ENCODE measurements at regions not wholly inside any gene's neighbourhood (a gene's known extent, or its start where the extent isn't known, plus 50 kb on each side); places are given as distances from the start of the nearest gene placed in this dataset.

- no peak overlapping the region for H3K4me3 ChIP-seq (ENCODE audit: low read depth, low read length)
- no peak for TF ChIP-seq CTCF (IDR thresholded peaks at IDR 0.05; ENCODE audit: low read depth, low read length)
Observed at GRCh38 chr13:75102001-75102716, 379.8 kb downstream of the TBC1D4 start.

- TF ChIP-seq CTCF (IDR thresholded peaks at IDR 0.05; ENCODE audit: low read depth, low read length) = no peak
- no peak overlapping the region for H3K4me3 ChIP-seq (ENCODE audit: low read depth, low read length)
Observed at GRCh38 chr13:75101348-75101747, 380.6 kb downstream of the TBC1D4 start.

- H3K4me3 ChIP-seq (ENCODE audit: low read depth, low read length) = no peak overlapping the region
Observed at GRCh38 chr13:75092143-75092542, 389.8 kb downstream of the TBC1D4 start.

GRCh38 chr13:75091718-75092117 lies 390.3 kb downstream of the TBC1D4 start:
- no peak overlapping the region for H3K4me3 ChIP-seq (ENCODE audit: low read depth, low read length)
- no peak for TF ChIP-seq CTCF (IDR thresholded peaks at IDR 0.05; ENCODE audit: low read depth, low read length)

More at GRCh38 chr13:75092143-75092542, 389.8 kb downstream of the TBC1D4 start:
- TF ChIP-seq CTCF (IDR thresholded peaks at IDR 0.05; ENCODE audit: low read depth, low read length) = no peak

- TF ChIP-seq CTCF (IDR thresholded peaks at IDR 0.05; ENCODE audit: low read depth, low read length) = no peak
- H3K4me3 ChIP-seq (ENCODE audit: low read depth, low read length) = no peak overlapping the region
Observed at GRCh38 chr13:75090872-75091615, 390.9 kb downstream of the TBC1D4 start.

- TF ChIP-seq CTCF (IDR thresholded peaks at IDR 0.05; ENCODE audit: low read depth, low read length) = no peak
Observed at GRCh38 chr13:75088915-75089314, 393.1 kb downstream of the TBC1D4 start.

GRCh38 chr13:75079226-75079625 lies 402.7 kb downstream of the TBC1D4 start:
- no peak overlapping the region for H3K4me3 ChIP-seq (ENCODE audit: low read depth, low read length)
- TF ChIP-seq CTCF (IDR thresholded peaks at IDR 0.05; ENCODE audit: low read depth, low read length) = no peak

More at GRCh38 chr13:75088915-75089314, 393.1 kb downstream of the TBC1D4 start:
- no peak overlapping the region for H3K4me3 ChIP-seq (ENCODE audit: low read depth, low read length)
